Fibroblast of skin of left biceps (primary cell): ENCODE measurements at regions not wholly inside any gene's neighbourhood (a gene's known extent, or its start where the extent isn't known, plus 50 kb on each side); places are given as distances from the start of the nearest gene placed in this dataset.
A peak's percentile ranks its signal among the peaks of the same experiment; 100 is the strongest.
"Not testable (repeated sequence)": the region's sequence is repeated elsewhere in the genome, so short reads cannot be mapped to it uniquely, and the experiment has no call there.

Source experiments
- DNase-seq, 2 experiments: peaks; one replicate each; pipeline ENCODE4 v3.0.0-alpha.2; 2013; ENCODE audit warnings: low read depth in 2 of 2

DNA sequence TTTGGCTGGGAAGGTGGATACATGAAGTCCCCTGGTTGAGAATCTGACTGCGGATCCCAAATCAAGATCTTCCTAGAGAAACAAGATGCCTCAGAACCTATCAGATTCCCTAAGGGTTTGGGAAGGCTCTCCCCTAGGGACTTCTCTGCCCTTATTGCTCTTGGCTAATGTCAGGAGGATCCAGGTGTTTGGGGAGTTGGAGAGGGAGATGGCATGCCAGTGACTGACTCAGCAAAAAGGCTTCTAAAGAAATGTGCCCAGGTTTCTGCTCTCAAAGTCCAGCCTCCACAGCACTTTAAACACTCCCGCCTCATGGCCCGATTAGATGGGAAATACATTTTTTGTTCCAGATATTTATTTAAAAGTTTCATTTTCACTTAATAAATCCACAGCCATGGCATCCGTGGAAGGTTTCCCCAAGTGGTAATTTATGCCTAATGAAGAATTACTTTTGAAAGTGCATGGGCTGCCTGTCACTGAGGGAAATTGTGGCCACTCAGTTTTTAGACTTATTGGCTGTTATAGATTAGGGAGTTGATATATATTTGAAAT is 156.4 kb downstream of the OSR1 start:
- no peak for DNase-seq

DNA sequence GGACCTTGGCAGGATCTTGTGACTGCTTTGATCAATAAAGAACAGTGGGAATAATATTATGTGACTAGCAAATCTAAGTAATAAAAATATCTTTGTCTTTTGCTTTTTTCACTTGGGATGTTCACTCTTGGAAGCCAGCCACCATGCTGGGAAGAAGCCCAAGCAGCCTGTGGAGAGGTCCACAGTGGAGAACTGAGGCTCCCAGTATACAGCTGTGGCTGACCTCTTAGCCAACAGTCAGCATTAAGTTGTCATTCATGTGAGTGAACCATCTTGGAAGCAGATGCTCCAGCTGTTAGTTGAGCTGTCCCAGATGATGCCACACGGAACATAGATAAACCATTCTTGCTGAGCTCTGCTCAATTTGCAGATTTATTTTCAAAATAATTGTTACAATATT is 160.0 kb downstream of the OSR1 start:
- no peak for DNase-seq

DNA sequence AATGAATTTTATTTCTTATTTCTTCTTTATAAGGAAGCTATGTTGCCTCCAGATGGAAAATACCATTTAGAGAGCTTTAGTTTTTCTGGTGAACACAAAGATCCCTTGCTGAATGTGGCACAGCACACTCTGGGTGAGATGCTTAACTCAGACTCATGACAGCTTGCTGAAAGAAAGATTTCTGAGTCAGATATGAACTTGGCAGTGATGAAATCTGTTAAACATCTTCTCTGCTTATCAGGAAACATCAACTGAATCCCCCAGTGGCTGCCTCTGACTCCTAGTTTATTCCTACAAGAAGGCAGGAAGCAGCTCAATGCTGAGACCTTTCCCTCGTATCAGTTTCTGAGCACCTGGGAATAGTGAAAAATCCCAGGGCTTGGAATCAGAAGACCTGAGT is 162.8 kb downstream of the OSR1 start:
- DNase-seq = no peak

DNA sequence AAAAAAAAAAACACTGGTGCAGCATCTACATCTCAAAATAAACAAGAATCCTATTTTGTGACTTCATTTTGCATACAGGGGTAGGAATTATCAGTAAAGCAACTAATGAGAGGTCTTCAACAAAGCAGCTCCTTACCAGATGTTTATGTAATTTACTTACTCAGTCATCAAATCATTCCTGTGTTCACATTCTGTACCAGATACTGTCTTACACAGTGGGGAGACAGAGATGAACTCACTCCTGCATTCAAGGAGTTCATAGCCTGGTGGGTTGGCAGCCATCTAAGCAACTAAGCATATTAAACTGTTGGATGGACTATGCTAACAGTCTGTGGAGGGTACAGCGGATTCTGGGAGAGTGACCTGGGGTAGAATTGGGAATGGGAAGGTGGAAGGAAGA is 169.0 kb downstream of the OSR1 start:
- no peak for DNase-seq

DNA sequence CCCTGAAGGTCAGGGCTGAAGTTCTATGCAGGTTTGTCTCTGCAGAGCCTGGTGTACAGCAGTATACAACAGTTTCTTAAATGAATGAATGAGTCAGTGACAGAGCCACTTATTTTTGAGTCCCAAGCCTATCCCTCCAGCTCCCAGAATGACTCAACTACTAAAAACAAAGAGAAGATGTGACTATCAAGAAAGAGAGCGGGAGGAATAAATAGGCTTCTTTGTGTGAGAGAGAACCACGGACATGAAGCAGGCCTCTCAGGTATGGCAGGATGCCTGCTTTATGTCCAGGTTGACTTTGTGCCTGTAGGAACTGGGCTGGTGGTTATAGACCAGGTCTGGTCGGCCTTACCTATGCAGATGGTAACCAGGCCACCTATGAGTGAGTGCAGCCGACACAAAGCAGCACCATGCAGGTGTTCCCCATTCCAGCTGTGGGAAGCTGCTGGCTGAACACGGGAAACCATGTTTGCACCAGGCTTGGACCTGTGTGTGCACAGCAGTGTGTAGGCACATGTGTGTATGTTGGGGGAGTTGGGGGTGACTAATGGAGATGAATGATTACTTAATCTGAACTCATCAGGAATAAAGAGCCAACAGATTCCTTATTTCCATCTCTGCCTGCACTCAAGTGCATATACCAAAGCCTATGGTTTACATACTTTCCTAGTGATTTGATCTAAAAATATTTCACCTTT is 171.0 kb downstream of the OSR1 start:
- no peak for DNase-seq

DNA sequence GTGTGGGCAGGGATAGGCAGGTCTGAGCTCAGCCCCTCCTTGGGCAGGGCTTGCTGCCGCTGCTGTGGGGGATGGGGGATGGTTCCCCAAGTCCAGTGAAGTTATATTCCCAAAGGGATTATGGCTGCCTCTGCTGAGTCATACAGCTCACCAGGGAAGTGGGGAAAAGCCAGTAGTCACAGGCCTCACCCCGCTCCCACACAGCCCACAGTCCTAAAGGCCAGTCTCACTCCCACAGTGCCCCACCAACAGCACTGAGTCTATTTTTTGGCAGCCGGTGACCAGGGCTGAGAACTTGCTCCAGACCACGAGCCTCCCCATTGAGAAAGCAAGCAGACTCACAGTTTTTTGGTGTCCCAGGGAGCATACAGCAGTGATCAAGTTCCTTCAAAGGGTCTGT is 173.3 kb downstream of the OSR1 start:
- DNase-seq = no peak

DNA sequence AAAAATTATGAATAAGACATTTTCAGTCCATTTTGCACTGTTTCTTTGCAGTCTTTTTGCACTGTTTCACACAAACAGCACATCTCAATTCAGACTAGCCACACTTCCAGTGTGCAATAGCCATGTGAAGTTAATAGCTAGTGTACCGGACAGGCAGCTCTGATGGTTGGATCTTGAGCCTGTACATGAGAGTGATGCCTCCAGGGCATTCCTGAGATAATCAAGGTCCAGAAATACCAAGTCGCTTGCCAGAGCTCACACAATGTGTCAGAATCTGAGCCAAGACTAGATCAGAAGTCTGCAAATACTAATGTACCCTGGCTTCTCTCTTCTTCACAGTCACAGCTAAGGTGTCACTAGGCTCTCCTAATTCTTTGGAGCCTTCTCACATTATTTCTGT is 180.2 kb downstream of the OSR1 start:
- DNase-seq = no peak

DNA sequence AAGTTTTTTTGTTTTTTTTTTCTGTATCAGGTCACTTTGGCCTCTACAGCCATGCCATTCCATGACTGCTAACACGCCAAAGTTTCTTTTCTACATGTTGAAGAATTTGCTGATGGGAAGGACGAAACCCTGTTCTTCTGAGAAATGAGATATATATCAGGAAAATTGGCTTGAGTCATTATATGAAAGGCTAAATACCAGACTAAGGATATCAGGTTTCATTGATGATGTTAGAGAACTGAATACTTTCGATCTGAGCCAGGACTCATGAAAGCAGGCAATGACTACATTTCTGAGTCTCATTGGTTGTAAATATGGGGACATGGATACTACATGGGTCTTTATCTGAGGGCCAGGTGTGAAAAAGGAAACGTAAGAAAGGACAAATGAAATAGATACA is 181.4 kb downstream of the OSR1 start:
- peak; percentile 35 to 41 for DNase-seq

DNA sequence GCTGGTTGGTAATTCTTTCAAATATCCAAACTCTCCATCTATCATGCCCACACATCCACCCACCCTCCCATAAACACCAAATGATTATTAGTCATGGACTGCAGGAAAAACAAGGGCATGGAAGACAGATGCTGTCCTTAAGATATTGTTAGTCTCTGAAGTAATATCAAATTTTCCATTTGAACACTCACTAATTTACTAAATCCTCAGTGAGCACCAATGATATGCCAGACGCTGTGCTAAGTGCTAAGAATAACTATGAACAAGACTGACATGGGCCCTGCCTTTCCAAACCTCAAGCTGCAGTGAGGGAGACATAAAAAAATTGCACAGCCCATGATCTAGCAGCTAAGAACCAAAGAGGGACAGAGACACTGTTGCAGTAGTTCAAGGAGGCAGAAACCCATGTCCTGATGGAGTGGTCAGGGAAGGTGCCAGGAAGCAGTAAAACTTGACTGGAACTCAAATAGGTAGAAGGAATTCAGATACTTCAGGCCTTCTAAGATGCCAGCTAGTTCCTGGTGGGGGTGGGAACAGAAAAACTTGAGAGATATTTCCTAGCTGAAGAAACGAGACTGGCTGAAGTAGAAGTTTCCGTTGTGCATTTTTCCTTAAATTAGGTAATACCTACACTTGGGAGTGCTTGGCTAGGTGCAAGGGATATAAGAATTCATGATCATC is 182.1 kb downstream of the OSR1 start:
- DNase-seq = no peak

DNA sequence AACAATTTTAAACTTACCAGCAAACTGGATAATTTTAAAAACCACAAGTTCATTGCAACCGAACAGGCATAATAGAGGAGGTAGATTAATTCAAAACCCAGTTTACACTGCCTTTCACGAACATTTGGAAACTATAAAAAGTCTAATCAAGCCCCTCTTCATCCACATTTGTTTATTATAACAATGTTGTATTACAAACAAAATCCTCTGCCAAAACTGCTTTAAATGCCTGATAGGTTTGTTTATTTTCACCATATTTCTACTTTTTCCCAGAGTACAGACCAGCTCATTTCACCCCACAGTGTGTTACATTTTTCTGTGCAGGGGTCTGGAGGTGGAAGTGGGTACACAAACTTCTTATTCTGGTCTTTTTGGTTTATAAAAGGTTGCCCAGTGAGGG is 184.2 kb downstream of the OSR1 start:
- DNase-seq = no peak

DNA sequence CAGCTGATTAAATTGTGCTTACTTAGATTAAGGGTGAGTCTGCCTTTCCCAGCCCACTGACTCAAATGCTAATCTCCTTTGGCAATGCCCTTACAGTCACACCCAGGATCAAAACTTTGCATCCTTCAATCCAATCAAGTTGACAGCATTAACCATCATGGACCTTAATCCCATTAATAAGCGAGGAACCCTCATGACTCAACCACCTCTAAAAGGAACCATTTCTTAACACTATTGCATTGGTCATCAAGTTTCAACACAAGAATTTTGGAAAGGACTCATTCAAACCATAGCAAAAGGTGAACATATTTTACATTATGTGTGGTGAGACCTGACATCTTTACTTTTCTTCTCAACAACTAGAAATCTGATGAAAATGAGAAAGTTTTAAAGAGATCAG is 187.0 kb downstream of the OSR1 start:
- DNase-seq = no peak

DNA sequence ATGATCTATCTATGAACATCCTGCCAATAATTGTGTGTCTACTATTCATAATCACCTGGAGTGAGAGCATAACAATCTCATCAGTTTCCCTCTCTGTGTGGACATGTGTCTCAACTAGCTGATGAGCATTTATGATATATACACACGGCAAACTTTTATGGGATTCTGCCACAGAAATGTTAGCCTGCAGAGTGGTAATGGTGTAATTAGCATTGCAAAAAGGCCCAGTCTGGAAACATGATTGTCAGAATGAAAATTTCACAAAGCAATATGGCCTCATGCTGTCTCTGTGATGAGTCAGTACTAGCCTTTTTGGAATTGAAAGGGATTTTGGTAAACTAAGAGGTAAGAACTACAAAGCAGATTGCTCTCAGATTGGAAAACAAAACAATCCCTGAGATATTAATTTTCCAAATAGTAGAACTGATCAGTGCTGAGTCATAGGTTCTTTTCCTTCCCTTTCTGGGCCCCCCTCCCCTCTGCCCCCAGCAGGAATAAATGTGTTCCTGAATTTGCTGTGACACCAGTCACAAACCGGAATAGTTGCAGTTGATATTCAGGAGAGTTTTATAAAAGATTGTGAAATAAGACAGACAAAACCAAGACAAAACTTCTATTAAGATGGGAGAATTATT is 189.2 kb downstream of the OSR1 start:
- DNase-seq = no peak

DNA sequence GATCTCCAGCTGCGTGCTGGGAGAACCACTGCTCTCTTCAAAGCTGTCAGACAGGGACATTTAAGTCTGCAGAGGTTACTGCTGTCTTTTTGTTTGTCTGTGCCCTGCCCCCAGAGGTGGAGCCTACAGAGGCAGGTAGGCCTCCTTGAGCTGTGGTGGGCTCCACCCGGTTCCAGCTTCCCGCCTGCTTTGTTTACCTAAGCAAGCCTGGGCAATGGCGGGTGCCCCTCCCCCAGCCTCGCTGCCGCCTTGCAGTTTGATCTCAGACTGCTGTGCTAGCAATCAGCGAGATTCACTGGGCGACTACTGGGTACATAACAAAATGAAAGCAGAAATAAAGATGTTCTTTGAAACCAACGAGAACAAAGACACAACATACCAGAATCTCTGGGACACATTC is 194.3 kb downstream of the OSR1 start:
- DNase-seq = not testable (repeated sequence)

DNA sequence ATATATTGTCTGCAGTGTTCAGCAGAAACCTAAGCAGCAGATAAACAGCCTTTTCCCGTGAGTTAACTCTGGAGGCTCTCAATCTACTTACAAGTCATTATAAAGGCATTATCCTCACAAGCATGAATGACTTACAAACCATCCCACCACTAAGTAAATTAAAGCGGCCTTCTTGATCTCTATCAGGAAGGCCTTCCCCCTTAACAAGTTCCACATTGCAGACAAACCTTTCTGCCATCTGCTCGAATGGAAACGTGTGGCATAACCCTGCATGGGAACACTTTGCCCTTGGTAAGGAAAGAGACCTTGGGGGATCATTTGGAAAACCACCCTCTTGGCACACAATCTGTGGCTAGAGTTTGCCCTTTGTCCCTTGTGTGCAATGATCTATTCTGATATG is 199.5 kb downstream of the OSR1 start:
- no peak for DNase-seq

DNA sequence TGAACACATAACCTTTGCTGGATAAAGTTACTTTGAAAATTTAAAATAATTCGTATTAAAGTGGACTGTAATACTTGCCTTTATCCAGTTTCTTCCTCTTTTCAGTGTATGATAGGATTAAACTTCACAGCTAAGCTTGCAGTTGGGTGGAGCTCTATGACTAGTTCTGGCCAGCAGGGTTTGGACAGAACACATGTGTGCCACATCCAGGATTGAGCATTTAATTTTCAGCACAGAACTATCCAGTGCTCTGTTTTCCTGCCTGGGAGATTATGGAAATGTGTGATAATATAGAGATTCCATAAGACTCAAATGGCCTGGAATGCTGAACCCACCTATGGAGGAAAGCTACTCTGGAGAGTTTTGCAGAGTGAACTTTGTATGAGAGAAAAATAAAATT is 200.2 kb downstream of the OSR1 start:
- DNase-seq = no peak

DNA sequence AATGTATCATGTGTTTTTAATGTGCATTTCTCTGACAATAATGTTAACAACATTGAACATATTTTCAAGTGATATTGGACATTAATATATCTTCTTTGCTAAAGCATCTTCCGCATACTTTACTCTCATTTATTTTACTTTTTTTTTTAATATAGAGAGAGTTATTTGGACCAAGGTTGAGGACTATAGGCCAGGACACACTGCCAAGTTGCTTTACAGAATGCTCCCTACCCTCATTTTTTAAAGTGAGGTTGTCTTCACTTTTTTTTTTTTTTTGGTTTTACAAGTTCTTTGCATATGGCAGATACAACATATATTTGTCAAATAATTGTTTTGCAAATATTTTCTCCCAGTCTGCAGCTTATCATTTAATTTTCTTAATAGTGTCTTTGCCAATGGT is 201.8 kb downstream of the OSR1 start:
- no peak for DNase-seq

DNA sequence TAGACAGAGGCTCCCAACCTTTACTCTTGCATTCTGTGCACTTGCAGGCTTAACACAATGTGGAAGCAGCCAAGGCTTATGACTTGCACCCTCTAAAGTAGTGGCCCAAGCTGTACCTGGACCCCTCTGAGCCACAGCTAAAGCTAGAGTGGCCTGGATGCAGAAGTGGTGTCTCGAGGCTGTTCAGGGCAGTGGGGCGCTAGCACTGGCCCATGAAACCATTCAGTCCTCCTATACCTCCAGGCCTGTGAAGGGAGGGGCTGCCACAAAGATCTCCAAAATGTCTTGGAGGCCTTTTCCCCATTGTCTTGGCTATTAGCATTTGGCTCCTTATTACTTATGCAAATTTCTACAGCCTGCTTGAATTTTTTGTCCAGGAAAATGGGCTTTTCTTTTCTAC is 207.7 kb downstream of the OSR1 start:
- DNase-seq = no peak

DNA sequence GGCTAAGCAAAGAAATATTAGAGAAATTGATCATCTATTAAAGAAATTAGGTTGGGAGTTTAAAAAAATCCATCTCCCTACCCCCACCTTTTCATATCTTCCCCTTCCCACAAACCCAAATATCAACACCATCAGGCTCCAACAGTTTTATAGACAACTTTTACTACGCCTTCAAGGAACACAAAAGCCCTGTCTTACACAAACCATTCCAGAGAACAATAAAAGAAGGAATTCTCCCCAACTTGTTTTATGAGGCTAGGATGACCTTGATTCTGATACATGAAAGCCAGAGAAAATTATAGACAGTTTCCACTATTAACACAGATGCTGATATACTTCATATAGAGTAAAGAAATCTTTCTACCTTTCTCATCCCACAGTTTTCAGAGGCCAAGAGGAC is 211.6 kb downstream of the OSR1 start:
- no peak for DNase-seq

DNA sequence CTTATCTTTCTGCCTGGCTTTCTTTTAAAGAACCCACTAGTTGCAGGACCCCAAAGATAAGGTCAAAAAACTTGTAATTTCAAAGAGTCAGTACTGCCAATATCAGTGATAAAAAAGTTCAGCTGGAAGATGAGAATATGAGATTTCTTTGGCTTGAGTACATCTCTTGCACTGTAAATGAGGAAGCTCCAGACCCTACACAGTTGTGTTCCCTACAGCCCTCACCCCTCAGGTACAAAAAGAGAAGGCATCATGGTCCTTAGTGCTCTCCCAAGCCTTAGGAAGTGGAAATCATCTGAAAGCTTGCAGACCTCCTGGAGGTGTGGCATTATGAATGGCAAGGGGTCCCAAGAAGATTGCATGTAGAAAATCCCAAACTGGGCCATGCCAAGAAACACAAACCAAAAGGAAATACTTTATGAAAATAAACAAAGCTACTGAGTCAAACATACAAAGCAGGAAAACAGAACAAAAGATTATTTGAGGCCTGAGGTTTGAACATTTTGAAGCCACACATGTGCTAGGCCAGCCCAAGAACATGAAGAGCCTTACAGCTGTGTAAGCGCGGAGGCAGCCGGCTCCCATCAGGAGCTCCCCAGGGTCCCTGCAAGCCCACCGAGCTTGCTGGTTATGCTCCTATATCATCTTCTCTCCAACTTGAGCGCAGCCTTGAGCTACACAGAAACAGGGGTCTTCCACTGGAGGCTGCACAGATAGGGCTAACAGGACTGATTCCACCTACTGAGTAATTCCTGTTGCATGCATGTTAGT is 217.0 kb downstream of the OSR1 start:
- no peak for DNase-seq

DNA sequence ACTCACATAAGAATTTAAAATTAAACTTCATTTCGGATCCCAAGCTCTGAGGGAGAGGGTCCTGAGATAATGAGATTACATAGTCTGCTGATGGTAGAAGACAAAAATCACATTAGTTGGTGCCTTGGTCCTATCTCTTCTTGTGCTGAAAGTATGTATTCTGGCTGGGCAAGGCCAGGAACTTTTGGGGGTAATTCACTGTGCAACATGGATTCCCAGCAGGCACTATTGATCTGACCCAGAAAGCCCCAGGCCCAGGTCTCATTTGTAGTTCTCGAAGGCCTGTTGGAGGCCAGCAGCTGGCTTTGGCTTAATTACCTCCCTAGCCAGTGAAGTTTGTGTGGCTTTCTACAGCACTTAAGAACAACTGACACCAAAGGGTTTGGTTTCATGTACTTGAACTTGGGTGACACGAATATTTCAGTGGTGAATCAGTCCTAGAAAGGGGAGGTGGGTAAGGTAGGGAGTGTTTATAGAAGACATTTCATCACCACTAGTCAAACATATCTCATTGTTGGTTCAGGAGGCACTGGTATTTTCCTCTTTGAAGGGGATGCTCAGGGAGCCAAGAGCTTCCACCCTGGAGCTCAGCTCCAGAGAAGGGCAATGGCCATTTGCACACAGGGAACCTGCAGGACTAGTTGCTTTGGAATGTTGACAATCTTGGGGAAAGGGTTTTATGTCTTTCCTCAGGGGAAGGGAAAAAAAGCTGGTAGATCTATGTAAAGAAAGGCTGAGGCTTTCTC is 217.8 kb downstream of the OSR1 start:
- DNase-seq = peak; percentile 33 to 45

DNA sequence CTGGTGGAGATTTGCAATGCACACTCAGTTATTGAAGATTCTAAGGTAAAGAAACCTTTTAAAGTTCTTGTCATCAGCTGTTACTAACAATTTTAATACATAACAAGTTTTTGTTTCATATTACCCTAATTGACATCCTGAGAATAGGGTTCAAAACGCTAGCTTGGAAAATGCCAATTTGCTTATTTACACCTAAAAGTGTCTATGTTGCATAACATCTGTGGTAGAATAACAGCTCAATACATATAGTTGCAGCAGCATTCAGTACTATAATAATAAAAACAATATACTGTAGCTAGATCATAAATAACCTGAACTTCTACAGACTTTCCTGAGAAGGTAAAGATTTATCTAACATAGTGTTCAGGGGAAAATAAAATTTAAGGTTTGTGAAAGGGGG is 219.0 kb downstream of the OSR1 start:
- DNase-seq = no peak
